HG02973 (cell line): ENCODE measurements at regions not wholly inside any gene's neighbourhood (a gene's known extent, or its start where the extent isn't known, plus 50 kb on each side); places are given as distances from the start of the nearest gene placed in this dataset.

Experiments used
- ATAC-seq: cut with Tn5 transposase; IDR thresholded peaks from one replicate; pipeline ENCODE4 v1.9.1; 2021; ENCODE audit warnings: moderate library complexity; ENCODE audit not compliant: unreplicated experiment

GRCh38 chr4:112845386-112845785, 204.1 kb upstream of the ANK2 start:
- no peak for ATAC-seq

- ATAC-seq: no peak
Measured at GRCh38 chr4:112847045-112847444, 202.4 kb upstream of the ANK2 start.

- ATAC-seq: no peak
Measured at GRCh38 chr4:112847781-112848180, 201.7 kb upstream of the ANK2 start.

GRCh38 chr4:112848911-112849310, 200.5 kb upstream of the ANK2 start:
- no peak for ATAC-seq

DNA sequence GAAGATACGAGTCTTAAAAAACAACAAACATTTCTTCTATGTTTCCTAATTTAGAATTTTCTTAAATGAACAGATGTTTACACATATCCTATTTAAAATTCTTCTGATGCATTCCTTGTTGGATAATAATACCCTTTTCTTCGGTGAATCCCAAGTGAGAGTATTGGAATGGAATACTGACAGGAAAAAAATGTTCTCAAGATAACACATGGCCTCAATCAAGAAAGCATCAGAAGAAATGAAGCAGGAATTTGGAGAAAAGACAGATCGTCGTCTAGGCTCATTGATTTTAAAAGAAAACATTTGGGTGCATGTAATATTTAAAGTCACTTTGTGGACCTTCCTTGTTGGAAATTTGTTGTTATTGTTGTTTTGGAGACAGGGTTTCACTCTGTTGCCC, 196.9 kb upstream of the ANK2 start:
- ATAC-seq: no peak

DNA sequence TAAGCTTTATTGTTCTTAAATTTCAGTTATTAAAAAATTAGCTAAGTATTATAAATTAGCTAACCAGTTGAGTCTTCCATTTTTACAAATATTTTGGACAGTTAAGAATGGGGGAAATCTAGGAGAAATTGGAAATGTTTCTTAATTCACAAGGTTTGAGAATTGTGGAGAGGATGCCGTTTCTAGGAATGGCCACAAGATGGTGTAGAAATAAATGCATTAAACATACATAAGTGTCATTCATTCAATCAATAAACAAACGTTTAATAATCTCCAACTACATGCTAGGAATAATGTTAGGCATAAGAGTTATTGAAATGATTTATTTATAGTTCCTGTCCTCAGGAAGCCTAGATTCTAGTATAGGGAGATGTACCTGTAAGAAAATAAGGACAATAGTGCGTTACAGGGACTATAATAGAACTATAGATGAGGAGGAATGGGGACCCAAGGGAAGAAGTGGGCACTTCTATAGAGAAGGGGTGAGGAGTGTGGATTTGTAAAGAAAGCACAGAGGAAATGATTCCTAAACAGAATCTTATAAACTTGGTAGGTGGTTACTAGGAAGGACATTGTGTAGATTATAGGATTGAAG, 195.7 kb upstream of the ANK2 start:
- no peak for ATAC-seq

DNA sequence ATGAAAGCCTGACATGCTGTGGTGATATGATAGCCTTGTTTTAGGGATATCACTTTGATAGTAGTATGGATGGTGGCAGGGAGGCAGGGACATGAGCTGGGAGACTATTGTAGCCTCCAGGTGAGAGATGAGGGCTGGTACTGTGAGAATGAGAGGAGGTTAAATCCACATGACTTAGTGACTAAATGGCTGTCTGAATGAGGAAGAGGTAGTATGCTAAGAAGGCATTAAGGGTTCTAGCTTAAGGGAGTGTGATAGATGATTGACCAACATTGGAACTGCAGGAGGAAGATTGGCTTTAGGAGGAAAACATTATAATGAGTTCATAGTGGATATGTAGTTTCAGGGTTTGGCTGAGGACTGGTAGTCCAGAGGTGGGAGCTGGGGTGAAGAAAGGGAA, 195.0 kb upstream of the ANK2 start:
- ATAC-seq: no peak

DNA sequence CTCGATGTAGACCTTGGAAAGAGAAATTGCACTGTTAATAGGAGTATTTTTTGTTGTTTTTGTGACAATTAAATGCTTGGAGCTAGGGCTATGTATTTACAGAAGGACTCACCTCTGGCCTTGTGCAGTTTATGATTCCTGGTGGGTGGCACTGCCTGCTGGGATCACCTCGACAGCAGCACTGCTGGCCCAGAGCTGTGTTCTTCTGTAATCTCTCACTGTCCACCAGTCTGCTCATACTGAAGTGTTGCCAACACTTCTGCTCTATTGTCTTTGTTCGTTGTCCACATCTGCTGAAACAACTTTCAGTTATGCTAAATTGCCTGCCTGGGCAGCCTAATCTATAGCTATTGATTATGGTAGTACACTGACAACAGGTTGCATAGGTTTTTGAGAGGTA, 194.4 kb upstream of the ANK2 start:
- no peak for ATAC-seq

DNA sequence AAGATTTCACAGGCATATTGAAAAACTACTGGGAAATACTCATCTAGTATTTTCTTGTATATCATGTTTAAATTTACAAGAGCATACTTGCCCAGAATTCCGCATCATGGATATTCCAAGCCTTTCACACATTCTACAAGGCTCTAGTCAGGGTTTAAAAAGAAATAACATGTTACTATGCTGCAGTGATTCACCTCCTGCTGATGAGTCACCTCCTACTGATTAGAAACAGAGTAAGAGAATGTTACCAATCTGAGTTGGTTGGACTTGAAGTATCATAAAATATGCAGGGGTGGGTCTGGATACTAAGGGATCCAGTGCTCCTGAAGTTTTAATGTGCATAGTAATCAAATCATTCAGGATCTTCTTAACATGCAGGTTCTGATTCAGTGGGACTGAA, 192.0 kb upstream of the ANK2 start:
- ATAC-seq: no peak

- ATAC-seq: no peak
Measured at GRCh38 chr4:112858751-112859150, 190.7 kb upstream of the ANK2 start.

- no peak for ATAC-seq
Measured at GRCh38 chr4:112859456-112860184, 189.8 kb upstream of the ANK2 start.

DNA sequence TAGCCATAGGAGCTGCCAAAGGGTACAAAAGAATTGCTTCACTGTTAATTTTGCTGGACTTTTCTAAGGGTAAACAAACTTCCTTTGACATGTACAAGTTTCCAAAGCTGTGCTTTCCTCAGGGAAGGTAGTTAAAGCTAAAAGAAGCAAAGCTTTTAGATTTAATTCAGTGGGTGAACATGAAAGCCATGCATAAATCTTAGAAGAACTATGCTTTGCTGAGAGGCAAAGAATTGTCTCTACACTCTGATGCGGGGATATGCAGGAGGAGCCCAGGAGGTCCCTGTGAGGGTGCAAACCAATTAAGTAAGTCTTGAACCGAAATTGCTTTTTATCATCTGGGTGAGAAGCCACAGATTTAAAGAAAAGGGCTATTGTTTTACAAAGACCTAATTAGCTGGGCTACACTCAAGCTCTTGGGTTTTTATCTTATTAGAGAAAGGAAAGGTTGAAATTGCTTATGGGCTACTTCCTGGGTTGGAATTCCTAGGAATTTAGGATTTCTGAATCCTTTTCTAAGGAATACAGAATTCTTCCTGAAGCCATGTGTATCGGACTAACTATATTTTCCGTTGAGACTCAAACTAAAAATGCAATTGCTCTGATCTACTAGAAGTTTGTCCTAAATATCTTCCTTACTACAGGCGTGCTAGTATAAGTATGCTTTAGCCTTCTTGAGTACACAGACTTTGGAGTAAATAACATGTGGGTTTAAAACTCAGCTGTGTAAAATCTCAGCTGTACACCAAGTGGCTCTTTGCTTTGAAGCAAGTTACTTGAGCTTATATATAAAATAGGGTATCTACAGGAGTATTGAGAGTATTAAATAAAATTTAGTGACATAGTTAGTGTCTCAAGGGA, 188.4 kb upstream of the ANK2 start:
- no peak for ATAC-seq

DNA sequence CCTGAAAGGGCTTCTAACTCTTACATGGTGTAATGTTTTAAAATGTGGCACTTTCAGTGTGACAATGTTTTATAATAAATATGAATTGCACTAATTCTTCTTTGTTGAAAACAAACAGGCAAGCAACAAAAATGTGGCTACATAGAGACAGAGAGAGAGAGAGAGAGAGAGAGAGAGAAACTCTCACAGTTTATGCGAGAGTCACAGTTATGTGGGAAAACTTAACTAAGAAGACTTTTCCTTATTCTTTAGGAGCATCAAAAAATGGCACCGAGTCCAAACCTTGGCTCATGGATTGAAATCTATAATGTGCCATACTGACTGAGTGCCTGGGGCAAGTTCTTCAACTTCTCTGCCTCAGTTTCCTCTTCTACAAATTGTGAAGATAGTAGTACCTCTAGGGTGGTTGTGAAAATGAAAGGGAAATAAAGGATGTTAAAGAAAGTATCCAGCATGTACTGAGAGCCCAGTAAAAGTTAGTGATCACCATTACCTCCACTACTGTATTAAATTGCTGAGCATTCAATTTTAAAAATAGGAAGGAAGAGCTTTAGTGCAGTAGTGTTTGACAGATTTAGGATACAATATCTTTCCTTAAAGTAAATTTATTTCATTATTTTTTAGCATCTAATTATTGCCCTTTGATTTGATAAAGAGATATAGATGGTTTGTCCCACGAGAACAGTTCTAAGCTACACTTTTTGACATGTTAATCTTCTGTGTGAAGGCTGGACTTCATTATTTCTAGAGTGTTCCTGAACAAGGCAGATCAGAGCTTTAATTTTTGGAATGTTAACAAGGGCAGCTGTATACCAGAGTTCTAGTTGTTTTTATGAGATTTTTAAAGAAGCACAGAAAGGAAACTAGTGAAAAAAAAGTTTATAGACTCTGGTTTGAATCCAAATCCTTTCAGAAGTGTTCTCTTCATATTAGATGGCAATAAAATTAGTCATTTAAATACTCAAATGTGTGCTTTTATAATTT, 187.5 kb upstream of the ANK2 start:
- ATAC-seq: no peak

- ATAC-seq: no peak
Measured at GRCh38 chr4:112865443-112865842, 184.0 kb upstream of the ANK2 start.

- no peak for ATAC-seq
Measured at GRCh38 chr4:112876316-112876715, 173.1 kb upstream of the ANK2 start.

DNA sequence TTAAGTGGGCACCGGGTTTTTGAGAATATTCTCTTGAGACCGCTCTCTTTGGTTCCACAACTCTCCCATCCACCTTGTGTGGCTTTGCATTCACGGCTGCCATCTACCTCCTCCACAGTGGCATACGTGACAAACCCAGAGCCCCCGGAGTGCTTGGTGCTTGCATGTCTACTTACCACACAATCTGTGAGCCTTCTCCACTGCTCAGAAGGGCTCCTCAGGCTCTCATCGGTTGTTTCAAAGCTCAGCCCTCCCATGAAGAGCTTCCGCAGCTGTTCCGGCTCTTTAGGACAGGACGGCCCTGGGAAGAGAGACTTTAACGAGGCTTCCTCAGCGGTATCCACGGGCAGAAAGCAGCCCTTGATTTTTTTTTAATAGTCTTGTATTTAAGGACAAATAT, 167.6 kb upstream of the ANK2 start:
- no peak for ATAC-seq

DNA sequence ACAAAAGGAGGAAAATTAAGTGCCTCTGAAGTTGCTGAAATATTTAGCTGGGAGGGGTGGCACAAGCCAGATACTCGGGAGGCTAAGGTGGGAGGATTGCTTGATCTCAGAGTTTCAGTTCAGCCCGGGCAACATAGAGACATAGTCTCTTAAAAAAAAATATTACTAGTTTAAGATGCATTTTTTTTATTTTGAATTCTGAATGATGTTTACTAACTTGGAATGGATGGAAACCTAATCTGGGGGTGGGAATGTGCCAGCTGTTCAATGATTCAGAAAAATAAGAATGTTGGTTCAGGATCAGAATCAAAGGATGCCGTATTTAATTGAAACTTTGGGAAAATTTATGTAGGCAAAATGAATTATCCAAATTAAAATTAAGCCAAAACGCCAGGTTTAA, 167.2 kb upstream of the ANK2 start:
- no peak for ATAC-seq

DNA sequence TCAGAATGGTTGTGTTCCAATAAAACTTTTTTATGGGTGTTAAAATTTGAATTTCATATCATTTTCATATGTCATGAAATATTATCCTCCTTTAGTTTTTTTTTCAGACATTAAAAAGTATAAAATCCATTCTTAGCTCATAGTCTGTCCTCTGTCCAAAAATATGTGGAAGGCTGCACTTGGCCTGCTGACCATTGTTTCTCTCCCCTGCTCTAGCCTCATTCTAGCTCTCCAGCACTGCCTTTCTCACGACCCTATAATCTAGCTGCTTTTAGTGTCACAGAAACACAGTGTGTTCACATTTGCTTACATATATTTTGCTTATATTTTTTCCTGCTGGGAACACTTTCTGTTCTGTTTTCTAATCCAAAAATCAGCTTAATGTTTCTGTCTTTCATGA, 165.0 kb upstream of the ANK2 start:
- no peak for ATAC-seq

DNA sequence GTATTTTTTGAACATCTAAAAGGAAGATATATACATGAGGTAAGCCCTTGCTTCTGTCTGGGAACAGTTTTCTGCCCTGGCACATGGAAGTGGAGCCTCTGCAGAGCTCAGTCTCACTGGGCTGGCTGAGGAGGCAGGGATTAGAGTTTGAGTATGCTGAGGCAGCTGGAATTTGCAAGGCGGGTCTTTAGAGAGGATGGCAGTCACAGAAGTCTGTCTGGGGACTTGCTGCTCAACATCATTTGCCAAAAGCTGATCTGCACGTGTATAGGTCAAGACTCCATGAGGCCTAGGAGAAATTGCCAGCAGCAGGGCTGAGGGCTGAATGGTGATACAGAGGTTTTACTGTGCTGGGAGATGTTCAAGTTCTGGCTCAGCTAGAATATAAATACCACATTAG, 163.6 kb upstream of the ANK2 start:
- ATAC-seq: no peak

DNA sequence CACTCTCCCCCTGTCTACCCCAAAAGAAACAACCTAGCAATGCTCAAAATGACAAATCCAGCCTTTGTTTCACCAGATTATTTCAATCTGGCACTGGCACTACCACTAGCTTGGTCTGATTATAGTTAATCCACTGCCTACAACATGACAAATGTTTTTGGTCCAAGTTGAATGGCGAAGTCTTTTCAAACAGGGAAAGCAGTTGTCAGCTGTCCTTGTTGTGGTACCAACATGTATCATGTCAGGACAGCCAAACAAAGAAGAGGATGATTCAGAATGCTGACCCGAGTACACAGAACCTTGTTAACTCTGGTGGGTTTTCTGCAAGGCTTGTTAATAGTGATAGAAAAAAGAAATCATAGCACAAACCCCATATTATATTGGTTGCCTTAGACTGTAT, 160.8 kb upstream of the ANK2 start:
- no peak for ATAC-seq

DNA sequence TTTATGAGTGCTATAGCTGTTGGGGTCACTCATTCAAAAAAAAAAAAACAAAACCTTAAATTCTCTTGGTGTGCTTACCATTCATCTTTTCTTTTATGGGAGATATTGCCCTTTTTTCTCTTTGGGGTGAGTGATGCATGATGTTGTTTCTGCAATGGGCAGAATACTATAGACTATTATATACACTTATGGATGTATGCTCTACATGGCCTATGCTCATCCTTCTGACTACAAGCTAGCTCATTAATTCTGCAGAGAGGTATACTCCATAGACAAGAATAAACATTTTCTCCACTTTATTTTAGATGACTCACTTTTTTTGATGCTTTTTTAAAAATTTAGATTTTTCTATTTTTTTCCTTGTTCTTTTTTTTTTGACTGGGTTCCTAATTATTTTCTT, 160.3 kb upstream of the ANK2 start:
- ATAC-seq: no peak
